NCI-H345 (cell line): ENCODE measurements at regions not wholly inside any gene's neighbourhood (a gene's known extent, or its start where the extent isn't known, plus 50 kb on each side); places are given as distances from the start of the nearest gene placed in this dataset.
"Not testable (repeated sequence)": the region's sequence is repeated elsewhere in the genome, so short reads cannot be mapped to it uniquely, and the experiment has no call there.

ENCODE experiments used
- DNase-seq: peaks from one replicate; lab custom pipeline; 2025; lab: John Stamatoyannopoulos, UW

- no peak for DNase-seq
Observed at GRCh38 chr6:5838656-5839396, 167.9 kb downstream of the NRN1 start.

GRCh38 chr6:5837323-5837722 lies 169.4 kb downstream of the NRN1 start:
- DNase-seq, result no peak

- DNase-seq, result not testable (repeated sequence)
Observed at GRCh38 chr6:5836597-5836996, 170.1 kb downstream of the NRN1 start.

GRCh38 chr6:5833120-5833519 lies 173.6 kb downstream of the NRN1 start:
- DNase-seq, result no peak

GRCh38 chr6:5832668-5833067 lies 174.1 kb downstream of the NRN1 start:
- DNase-seq, result no peak

- not testable (repeated sequence) for DNase-seq
Observed at GRCh38 chr6:5831219-5831862, 175.4 kb downstream of the NRN1 start.

GRCh38 chr6:5828296-5828695 lies 178.4 kb downstream of the NRN1 start:
- no peak for DNase-seq

- DNase-seq, result no peak
Observed at GRCh38 chr6:5827056-5827904, 179.4 kb downstream of the NRN1 start.

- DNase-seq, result not testable (repeated sequence)
Observed at GRCh38 chr6:5824382-5824983, 182.2 kb downstream of the NRN1 start.
